Activated CD8-positive, alpha-beta memory T cell treated with anti-CD3 and anti-CD28 coated beads for 36 hours (primary cell): ENCODE measurements at regions not wholly inside any gene's neighbourhood (a gene's known extent, or its start where the extent isn't known, plus 50 kb on each side); places are given as distances from the start of the nearest gene placed in this dataset.
"Not testable (repeated sequence)": the region's sequence is repeated elsewhere in the genome, so short reads cannot be mapped to it uniquely, and the experiment has no call there.

Experiments used
- CTCF ChIA-PET: fragments of 350-600 bp; sonication (Branson Sonifier 250); formaldehyde crosslinking; loops from one replicate; lab custom pipeline; 2021; ENCODE audit warnings: antibody characterized with exemption; lab: Charles Lee
- POLR2A ChIA-PET: fragments of 350-600 bp; sonication (Branson Sonifier 250); formaldehyde crosslinking; loops from one replicate; lab custom pipeline; 2021; ENCODE audit warnings: antibody characterized with exemption; lab: Charles Lee

DNA sequence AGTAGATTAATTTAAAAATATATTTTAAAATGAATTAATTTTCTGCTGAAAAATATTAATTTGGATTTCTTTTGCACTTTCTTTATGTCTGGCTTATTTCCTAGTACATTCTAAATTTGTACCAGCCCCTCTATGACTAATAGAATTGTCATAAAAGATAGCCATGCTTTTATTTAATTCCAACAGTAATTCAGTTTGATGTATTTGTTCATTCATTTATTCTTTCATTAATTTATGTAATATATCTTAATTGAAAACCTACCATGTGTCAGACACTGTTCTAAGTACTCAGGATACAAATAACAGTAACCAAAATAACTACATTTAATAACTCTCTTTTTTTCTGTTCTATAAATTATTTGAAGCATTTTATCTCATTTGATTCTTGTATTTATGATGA, 264.0 kb upstream of the CCDC179 start:
- ChIA-PET POLR2A (no interaction called here), CTCF (no interaction called here)

DNA sequence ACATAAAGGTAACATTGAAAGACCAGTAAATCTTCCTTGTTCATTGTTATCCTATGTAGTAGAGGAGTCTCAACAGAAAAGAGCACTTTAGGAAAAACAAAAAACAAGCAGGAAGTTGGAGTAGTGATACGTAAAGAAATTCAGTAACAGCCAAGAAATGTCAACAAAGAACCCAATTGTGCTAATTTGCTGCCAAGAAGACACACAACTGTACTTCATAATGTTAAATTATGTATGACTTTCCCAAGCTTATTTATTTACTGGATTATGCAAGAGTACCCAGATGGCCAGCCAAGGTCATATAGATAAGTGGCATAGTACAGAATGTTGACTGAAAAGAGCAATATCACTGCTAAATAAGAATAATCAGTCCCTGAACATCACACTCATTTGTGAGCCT, 264.7 kb upstream of the CCDC179 start:
- POLR2A ChIA-PET = no interaction called here
- CTCF ChIA-PET = no interaction called here

DNA sequence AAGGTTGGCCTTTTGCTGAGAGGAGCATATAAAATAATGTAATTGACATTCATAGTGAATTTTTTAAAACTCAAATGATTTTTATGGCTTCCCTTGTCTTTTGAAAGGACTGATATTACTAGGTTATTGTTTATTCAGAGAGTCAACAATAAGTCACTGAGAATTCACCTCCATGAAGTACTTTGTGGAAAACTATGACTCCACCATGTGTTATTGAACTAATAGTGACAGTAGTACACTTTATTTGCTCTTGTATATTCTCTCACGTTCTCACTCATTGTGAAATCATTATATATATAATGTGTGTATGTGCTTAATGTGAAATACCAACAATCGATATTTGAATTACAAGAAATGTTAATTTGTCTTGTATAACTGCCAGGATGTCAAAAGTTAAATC, 267.4 kb upstream of the CCDC179 start:
- CTCF ChIA-PET = no interaction called here
- POLR2A ChIA-PET = no interaction called here

DNA sequence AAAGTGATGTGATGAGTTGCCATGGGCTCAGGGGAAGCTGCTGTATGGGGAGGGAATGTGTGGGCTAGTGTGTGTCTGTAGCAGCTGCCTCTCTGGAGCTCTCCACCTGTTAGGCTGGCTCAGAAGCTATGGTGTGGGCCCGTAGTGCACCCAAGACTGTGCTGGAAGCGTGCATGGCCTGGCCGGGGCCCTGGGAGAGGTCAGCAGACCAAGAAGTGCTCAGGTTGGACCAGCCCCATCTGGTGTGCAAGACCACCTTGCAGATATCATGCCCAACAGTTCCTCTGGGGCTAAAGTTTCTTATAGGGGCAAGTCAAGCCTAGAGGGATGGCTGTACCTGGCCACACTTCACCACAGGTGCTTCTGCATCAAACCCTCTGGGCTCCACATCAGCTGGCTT, 274.4 kb upstream of the CCDC179 start:
- ChIA-PET CTCF (no interaction called here), POLR2A (no interaction called here)

DNA sequence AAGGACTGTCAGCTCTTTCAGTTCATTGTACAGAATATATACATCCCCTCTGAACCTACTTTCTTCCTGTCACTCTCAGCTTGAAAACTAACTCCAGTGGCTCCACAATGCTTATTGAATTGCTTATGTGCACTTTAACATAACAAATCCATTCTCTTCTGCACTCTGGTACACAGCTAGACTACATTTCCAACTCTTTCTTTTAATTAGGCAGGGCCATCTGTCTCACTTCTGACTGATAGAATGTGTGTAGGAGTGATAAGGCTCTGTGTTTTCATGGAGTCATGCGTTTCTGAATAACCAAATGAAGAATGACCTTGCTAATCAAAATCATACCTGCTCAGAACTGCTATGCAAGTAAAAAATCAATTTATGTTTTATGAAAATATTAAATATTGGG, 278.5 kb upstream of the CCDC179 start:
- ChIA-PET POLR2A (no interaction called here), CTCF (no interaction called here)

DNA sequence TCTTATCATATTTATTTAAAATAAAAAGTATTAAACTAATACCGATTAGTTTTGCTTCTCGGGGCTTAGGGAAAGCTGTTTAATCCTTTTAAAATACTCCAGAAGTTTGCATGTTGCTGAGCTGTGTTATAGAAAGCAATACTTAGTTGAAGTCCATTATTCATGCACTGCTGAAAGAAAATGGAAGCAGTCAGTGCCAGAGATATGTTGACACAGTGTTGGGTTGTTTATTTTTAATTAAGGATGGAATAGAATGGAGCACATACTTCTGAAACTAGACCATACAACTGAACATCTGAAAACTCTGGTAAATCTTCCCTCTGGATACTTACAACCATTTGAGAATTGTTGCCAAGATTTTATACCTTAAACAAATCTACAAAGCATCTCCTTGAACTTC, 282.7 kb upstream of the CCDC179 start:
- POLR2A ChIA-PET = no interaction called here
- CTCF ChIA-PET = no interaction called here

DNA sequence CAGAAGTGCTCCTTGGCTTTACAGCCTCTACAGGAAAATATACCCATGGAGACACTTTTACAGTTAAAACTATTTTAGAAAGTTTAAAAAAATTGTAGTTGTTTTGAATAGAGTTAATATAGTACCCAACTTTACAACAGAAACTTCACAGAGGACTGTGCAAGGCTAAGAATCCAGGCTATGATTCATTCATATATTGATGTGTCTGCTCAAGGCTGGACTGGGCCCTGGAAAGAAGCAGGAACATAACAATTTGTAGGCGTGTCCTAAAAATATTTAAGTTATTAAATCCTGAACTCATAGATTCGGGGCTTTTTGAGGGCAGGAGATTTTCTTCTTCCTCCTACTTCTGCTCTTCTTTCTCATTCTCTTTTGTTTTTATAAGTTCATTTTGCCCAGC, 291.5 kb upstream of the CCDC179 start:
- ChIA-PET CTCF (no interaction called here), POLR2A (no interaction called here)

DNA sequence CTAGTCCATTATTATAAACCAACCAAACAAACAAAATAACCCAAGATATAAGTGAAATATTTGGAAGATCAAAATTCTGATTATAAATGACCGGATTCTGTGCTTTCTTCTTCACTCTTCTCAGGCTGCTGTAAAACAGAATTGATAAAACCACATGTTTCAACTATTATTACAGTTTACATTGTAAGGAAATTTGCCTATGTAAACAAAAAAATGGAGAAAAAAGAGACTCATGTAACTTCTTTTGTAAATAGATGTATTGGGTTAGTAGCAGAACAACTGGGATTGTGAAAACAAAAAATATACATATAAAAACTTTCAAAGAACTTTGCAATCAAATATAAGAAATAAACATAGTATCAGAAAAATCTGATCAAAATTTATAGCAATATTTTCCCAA, 295.2 kb upstream of the CCDC179 start:
- CTCF ChIA-PET = no interaction called here
- POLR2A ChIA-PET = no interaction called here

DNA sequence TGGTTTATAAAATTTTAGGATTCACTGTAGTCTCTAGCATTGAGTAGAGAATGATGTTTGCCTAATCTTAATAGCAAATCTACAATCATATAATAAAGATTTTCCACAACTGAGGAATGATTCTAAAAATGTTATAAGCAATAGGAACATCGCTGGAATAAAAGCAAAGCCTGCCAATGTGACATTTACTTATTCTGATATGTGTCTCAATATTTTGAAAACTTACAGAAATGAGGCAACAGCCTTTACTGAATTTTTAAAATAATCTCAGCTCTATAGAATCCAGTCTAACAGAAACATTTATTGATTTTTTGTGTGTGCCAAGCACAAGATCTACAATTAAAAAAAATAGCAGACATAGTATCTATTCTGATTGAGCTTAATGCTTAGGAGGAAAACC, 303.7 kb upstream of the CCDC179 start:
- CTCF ChIA-PET = no interaction called here

DNA sequence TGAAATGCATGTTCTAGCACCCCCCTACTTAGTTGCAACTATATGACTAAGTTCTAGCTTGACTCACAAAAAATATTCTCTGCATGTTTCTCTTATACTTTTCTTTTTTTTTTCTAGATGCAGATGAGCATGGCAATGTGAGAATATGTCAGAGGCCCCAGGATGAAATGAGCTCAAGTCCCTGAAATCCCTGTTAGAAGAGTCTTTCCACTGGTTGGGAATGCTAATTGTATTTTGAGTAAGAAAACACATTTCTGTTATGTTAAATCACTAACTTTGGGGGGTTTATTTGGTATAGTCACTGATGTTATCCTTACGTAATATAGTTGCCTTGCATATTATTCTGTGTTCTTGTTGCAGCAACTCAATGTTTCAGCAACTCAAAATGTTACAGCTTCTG, 306.1 kb upstream of the CCDC179 start:
- POLR2A ChIA-PET = no interaction called here

More for the DNA sequence above, 303.7 kb upstream of the CCDC179 start:
- POLR2A ChIA-PET = no interaction called here

DNA sequence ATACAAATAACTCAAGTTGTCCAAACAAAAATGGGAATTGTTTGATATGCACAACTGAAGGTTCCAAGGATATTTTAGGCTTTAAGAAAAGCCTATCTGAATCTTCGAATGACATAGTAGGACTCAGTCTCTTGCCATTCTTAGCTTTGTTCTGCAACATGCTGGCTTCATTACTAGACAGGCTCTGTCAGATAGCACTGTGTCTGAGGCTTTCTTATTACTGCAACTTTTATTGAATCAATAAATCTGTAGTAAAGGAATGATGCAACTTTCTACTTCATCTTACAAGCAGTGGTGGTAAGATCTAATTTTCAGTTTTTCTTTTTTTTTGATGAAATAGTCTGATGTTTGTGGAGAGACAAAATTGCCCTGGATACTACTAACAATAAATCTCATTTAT, 319.3 kb upstream of the CCDC179 start:
- POLR2A ChIA-PET = no interaction called here
- CTCF ChIA-PET = no interaction called here

More for the DNA sequence above, 306.1 kb upstream of the CCDC179 start:
- CTCF ChIA-PET = no interaction called here

DNA sequence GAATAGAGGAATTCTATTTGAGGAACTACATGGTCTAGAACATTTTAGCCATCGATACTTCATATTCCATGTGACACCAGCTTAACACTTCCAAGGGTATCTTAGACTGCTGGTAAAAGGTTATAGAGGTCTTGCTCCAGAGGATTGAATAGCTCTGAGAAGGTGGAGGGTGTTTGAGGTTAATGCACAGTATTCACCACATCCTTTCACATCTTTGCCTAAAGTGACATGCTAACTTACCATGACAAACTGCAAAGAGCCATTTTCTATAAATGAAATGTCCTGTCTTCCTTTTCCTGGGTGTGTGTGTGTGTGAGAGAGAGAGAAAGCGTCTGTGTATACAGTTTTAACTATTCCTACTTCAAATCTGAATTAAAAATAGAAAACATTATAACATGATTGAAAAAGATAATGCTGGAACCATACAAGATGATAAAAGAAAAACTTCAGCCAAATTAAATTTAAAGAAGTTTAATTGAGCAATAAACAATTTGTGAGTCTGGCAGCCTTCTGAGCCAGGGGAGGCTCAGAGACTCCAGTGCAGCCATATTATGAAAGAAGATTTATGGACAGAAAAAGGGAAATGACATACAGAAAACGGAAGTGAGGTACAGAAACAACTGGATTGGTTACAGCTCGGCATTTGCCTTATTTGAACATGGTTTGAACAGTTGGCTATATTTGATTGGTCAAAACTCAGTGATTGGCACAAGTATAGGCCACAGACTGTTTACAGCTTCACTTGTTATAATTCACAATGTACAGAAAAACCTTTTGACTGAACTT, 320.9 kb upstream of the CCDC179 start:
- POLR2A ChIA-PET = no interaction called here
- CTCF ChIA-PET = no interaction called here

DNA sequence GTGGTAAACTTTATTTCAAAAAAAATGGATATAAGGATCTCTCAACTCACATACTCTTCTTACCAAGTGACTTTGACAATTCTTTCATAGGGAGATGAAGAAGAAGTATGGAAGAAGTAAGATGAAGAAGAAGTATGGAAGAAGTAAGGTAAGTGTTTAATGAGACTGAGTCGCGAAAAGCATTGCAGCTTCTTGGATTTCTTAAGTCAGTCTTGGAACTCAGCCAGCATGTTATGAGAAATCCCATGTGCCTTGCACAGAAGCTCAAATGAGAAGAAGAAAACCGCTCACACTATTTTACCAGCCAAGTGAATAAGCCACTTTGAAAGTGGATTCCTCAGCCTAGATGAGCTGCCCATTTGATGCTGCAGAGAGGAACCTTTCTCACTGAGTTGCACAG, 332.0 kb upstream of the CCDC179 start:
- POLR2A ChIA-PET = no interaction called here
- CTCF ChIA-PET = no interaction called here

DNA sequence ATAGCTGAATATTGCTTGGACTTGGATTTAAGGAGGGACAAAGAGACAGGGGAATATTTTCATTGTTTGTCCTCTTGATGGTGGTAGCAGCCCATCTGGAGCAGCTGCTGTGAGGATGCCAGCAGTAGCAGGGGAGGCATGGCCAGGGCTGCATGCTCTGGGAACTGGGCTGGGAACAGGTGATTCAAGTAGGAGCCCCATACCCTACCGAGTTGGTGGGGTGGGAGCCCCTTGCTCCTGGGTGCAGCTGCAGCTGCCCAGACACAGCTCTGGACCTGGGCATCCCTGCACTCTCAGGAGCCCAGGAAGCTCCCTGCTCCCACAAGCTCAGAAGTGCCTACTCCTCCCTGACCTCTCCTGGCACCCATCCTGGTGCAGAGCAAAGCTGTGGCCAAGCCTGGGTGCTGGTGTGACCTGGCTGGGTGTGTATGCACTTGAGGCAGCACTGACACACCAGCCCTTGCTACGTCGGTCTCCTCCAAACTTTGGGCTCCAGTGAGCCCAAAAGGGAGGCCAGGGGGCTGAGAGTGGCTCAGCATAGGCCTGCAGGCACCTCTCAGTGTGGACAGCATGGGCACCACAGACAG, 341.8 kb upstream of the CCDC179 start:
- CTCF ChIA-PET = no interaction called here
- POLR2A ChIA-PET = no interaction called here

DNA sequence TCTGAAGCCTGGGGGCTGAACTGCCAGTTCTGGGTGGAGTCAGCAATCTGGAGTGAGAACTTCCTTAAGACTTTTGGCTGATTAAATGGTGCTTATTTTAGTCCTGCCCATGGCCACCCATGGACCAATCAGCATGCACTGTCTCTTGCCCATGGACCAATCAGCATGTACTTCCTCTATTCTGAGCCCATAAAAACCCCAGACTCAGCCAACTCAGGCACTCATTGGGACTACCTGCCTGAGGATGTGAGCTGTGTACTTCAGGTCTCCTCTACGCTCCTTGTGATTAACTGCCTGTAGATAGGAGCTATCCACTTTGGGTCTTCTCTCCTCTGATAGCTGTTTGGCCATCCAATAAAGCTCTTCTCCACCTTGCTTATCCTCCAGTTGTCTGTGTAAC, 342.3 kb upstream of the CCDC179 start:
- POLR2A ChIA-PET = no interaction called here
- CTCF ChIA-PET = no interaction called here

DNA sequence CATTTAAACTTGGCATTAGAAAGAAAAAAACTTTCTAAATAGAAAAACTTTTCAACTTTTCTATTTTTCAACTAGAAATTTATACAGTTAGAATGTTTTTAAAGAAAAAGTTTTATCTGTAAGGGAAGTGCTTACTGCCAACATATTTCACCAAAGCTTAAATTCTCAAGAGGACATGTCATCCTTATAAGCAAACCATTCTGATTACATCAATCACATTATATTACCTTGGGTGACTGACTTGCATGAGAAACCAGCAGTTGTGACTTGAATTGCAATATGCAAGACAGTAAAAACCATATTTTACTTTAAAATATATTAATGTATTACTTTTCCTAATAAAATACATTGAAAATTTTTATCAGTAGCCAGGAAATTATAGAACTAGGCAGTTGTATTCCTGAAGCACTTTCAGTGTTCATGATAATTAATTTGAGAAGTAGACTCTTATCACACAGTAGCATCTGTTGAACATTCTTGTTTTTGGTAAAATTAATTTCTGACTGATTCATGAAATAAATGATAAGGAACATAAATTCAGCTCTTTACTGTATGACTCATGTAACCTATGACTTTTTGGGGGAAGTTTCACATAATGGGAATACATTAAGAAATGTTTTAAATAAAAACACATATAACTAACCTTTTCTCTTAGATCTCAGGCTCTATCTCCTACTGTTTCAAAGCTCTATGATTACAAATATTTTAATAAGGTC, 345.0 kb upstream of the CCDC179 start:
- ChIA-PET CTCF (no interaction called here), POLR2A (no interaction called here)

DNA sequence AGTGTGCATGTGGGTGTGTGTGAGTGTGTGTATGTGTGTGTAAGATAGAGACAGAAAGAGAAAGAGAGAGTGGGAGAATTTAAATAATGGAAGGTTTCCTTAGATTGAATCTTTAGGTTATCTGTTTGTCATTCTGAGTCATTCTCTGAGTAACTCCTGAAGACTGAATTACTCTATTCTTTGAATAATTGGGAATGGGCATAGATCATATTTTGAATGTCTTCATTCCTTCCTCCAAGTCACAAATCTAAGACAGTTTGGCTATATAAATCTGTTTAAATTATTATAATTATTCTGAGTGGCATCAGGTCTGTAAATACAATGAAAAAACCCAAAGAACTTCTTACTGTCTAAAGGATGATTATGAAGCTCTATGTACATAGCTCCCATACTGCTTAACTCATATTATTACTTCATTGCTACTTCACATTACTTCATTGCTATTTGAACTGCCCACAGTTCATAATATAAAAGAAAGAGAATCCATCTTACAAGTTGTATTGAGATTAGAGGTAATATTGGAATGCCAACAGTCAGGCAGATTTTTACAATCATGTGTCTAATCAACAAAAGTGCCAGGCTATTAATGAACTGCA, 346.6 kb upstream of the CCDC179 start:
- ChIA-PET CTCF (no interaction called here), POLR2A (no interaction called here)

DNA sequence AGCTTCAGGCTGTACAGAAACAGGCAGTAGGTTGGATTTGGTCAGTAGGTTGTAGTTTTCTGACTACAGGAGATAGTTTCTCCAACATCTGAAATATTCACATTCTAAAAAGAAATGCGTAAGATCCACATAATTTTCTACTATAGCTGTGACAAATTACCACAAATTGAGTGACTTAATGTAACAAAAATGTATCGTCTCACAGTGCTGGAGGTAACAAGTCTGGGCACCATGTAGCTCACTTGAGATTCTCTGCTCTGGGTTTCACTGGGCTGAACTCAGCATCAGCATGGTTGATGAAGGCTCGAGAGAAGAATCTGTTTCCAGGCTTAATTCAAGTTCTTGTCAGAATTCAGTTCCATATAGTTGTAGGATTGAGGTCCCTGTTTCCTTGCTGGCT, 350.9 kb upstream of the CCDC179 start:
- CTCF ChIA-PET = no interaction called here
- POLR2A ChIA-PET = no interaction called here

DNA sequence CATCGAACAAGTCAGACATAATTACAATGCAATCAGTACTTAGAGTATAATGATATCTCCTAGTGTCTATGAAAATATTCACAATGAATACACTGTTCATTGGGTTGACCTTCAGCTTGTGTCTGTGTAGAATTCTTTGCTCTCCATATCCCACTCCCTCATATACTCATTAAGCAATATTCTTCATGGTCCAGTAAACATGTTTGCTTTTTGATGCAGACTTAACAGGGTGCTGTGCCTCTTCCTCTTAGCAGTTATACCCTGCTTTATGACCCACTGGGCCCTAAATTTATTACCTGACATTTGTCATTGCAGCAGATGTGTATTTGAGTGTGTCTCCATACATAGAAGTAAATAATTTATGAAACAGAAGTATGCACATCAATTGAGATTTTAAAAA, 352.5 kb upstream of the CCDC179 start:
- POLR2A ChIA-PET = no interaction called here
- CTCF ChIA-PET = no interaction called here

DNA sequence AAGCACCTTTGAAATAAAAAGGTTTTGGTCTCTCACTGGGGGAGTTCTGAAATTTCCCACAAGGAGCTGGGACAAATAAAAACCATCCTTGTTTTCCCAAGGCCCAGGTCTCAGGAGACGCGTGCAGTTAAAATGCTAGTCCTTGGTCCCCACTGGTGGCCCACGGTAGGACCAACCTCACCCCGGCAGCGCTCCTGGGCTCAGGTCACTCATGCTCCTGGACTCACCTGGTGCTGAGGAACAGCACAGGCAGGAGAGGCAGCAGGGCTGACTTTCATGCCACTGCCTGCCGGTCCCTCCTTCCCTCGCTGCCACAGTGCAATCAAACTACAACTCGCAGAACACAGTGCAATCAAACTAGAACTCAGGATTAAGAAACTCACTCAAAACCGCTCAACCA, 356.8 kb upstream of the CCDC179 start:
- POLR2A ChIA-PET = no interaction called here
- CTCF ChIA-PET = no interaction called here

DNA sequence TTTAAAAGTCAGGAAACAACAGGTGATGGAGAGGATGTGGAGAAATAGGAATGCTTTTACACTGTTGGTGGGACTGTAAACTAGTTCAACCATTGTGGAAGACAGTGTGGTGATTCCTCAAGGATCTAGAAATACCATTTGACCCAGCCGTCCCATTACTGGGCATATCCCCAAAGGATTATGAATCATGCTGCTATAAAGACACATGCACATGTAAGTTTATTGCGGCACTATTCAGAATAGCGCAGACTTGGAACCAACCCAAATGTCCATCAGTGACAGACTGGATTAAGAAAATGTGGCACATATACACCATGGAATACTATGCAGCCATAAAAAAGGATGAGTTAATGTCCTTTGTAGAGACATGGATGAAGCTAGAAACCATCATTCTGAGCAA, 359.8 kb upstream of the CCDC179 start:
- POLR2A ChIA-PET, CTCF ChIA-PET: not testable (repeated sequence)
